ENCODE measurements at regions not wholly inside any gene's neighbourhood (a gene's known extent, or its start where the extent isn't known, plus 50 kb on each side); places are given as distances from the start of the nearest gene placed in this dataset.

- DNase-seq (ENCODE audit: low read depth) = no peak
Measured at GRCh38 chr2:128494307-128494639, 175.6 kb upstream of the HS6ST1 start.

GRCh38 chr2:128494640-128495321, 176.1 kb upstream of the HS6ST1 start:
- no peak for DNase-seq (ENCODE audit: low read depth)

GRCh38 chr2:128495996-128496547, 177.4 kb upstream of the HS6ST1 start:
- DNase-seq (ENCODE audit: low read depth) = no peak

- DNase-seq (ENCODE audit: low read depth) = no peak
Measured at GRCh38 chr2:128496700-128497099, 178.0 kb upstream of the HS6ST1 start.

GRCh38 chr2:128497461-128497860, 178.8 kb upstream of the HS6ST1 start:
- DNase-seq (ENCODE audit: low read depth) = no peak

GRCh38 chr2:128498086-128498485, 179.4 kb upstream of the HS6ST1 start:
- DNase-seq (ENCODE audit: low read depth) = no peak

GRCh38 chr2:128498589-128498988, 179.9 kb upstream of the HS6ST1 start:
- no peak for DNase-seq (ENCODE audit: low read depth)

GRCh38 chr2:128499367-128500137, 180.9 kb upstream of the HS6ST1 start:
- no peak for DNase-seq (ENCODE audit: low read depth)

- no peak for DNase-seq (ENCODE audit: low read depth)
Measured at GRCh38 chr2:128500138-128500800, 181.6 kb upstream of the HS6ST1 start.

- no peak for DNase-seq (ENCODE audit: low read depth)
Measured at GRCh38 chr2:128501006-128501690, 182.5 kb upstream of the HS6ST1 start.

GRCh38 chr2:128501700-128502099, 183.0 kb upstream of the HS6ST1 start:
- no peak for DNase-seq (ENCODE audit: low read depth)

GRCh38 chr2:128502200-128502599, 183.5 kb upstream of the HS6ST1 start:
- no peak for DNase-seq (ENCODE audit: low read depth)

GRCh38 chr2:128502638-128503246, 184.1 kb upstream of the HS6ST1 start:
- DNase-seq (ENCODE audit: low read depth) = no peak

GRCh38 chr2:128503399-128504245, 185.0 kb upstream of the HS6ST1 start:
- no peak for DNase-seq (ENCODE audit: low read depth)

GRCh38 chr2:128504246-128505149, 185.8 kb upstream of the HS6ST1 start:
- no peak for DNase-seq (ENCODE audit: low read depth)

GRCh38 chr2:128505150-128505490, 186.5 kb upstream of the HS6ST1 start:
- no peak for DNase-seq (ENCODE audit: low read depth)

- no peak for DNase-seq (ENCODE audit: low read depth)
Measured at GRCh38 chr2:128505575-128506526, 187.2 kb upstream of the HS6ST1 start.

- DNase-seq (ENCODE audit: low read depth) = no peak
Measured at GRCh38 chr2:128506534-128506933, 187.9 kb upstream of the HS6ST1 start.

Measured in forelimb muscle (tissue), 1 donor.